GM19043 (cell line): ENCODE measurements at regions not wholly inside any gene's neighbourhood (a gene's known extent, or its start where the extent isn't known, plus 50 kb on each side); places are given as distances from the start of the nearest gene placed in this dataset.

Source experiments
- ATAC-seq: cut with Tn5 transposase; IDR thresholded peaks from one replicate; pipeline ENCODE4 v1.9.1; 2021; ENCODE audit warnings: low read depth; ENCODE audit not compliant: unreplicated experiment

GRCh38 chr19:27580906-27581305 is 1632.0 kb downstream of the UQCRFS1 start:
- ATAC-seq = no peak
